HEK293 (cell line): ENCODE measurements at regions not wholly inside any gene's neighbourhood (a gene's known extent, or its start where the extent isn't known, plus 50 kb on each side); places are given as distances from the start of the nearest gene placed in this dataset.

Source experiments
- CTCF ChIA-PET: fragments of 350-600 bp; formaldehyde crosslinking; extraction: SDS; loops from one replicate; lab custom pipeline; 2021; ENCODE audit warnings: antibody characterized with exemption; lab: Yijun Ruan, JAX
- POLR2A ChIA-PET: fragments of 300-600 bp; formaldehyde crosslinking; extraction: SDS; loops from one replicate; lab custom pipeline; 2020; ENCODE audit warnings: antibody characterized with exemption, inconsistent platforms; lab: Yijun Ruan, JAX
- H3K27ac ChIP-seq: fragments of 200-500 bp; sonication (Bioruptor generic); 2 replicates; pipeline ENCODE4 v1.5.1; 2014; ENCODE audit warnings: low read depth, low read length, control low read depth, inconsistent platforms; ENCODE audit errors: extremely low read depth
- H3K36me3 ChIP-seq, 2 experiments: fragments of 200-500 bp in 1 of 2; sonication (Bioruptor generic) in 1 of 2; 1 replicate in 1 of 2; 2 replicates in 1 of 2; pipeline ENCODE4 v1.5.1; 2014 to 2017; ENCODE audit warnings: inconsistent platforms in 2 of 2, low read length in 2 of 2; ENCODE audit not compliant: control insufficient read depth in 2 of 2, insufficient read depth in 1 of 2
- H3K4me1 ChIP-seq: fragments of 200-500 bp; sonication (Bioruptor generic); 2 replicates; pipeline ENCODE4 v1.5.1; 2014; ENCODE audit warnings: mild to moderate bottlenecking, low read length, inconsistent platforms; ENCODE audit not compliant: control insufficient read depth, insufficient read depth
- H3K4me3 ChIP-seq: 2 replicates; pipeline ENCODE4 v1.5.1; 2011; ENCODE audit warnings: low read depth, mild to moderate bottlenecking, control low read depth, low read length, moderate library complexity
- H3K9me3 ChIP-seq: fragments of 200-500 bp; sonication (Bioruptor generic); 2 replicates; pipeline ENCODE4 v1.5.1; 2014; ENCODE audit warnings: low read depth, low read length, inconsistent platforms; ENCODE audit not compliant: control insufficient read depth, insufficient read depth
- IKZF3 ChIP-seq: fragments of 450-650 bp; IDR thresholded peaks from 2 replicates; pipeline ENCODE4 v1.5.0; 2018; ENCODE audit warnings: missing biosample characterization, mild to moderate bottlenecking, missing genetic modification characterization, moderate library complexity
- PRDM10 ChIP-seq: fragments of 450-650 bp; formaldehyde crosslinking; IDR thresholded peaks from 2 replicates; pipeline ENCODE4 v1.5.1; 2016; ENCODE audit warnings: missing biosample characterization, missing genetic modification characterization
- YY1 ChIP-seq: fragments of 450-650 bp; formaldehyde crosslinking; IDR thresholded peaks from 2 replicates; pipeline ENCODE4 v1.5.1; 2018; ENCODE audit warnings: missing biosample characterization, missing genetic modification characterization
- ZNF146 ChIP-seq: fragments of 450-650 bp; formaldehyde crosslinking; IDR thresholded peaks from 2 replicates; pipeline ENCODE4 v1.5.1; 2016; ENCODE audit warnings: missing biosample characterization, missing genetic modification characterization
- ZNF169 ChIP-seq: fragments of 450-650 bp; formaldehyde crosslinking; IDR thresholded peaks from 2 replicates; pipeline ENCODE4 v1.5.1; 2016; ENCODE audit warnings: missing biosample characterization, missing genetic modification characterization
- ZNF184 ChIP-seq: fragments of 450-650 bp; IDR thresholded peaks from 2 replicates; pipeline ENCODE4 v1.5.1; 2018; ENCODE audit warnings: missing biosample characterization, mild to moderate bottlenecking, missing genetic modification characterization
- ZNF202 ChIP-seq: fragments of 450-650 bp; formaldehyde crosslinking; IDR thresholded peaks from 2 replicates; pipeline ENCODE4 v1.5.1; 2016; ENCODE audit warnings: missing biosample characterization, missing genetic modification characterization, borderline replicate concordance
- ZNF335 ChIP-seq: fragments of 450-650 bp; formaldehyde crosslinking; conservative IDR thresholded peaks from 2 replicates; pipeline ENCODE4 v1.5.1; 2016; ENCODE audit warnings: missing biosample characterization, missing genetic modification characterization
- ZNF366 ChIP-seq: fragments of 450-650 bp; formaldehyde crosslinking; conservative IDR thresholded peaks from 2 replicates; pipeline ENCODE4 v1.5.1; 2016; ENCODE audit warnings: missing biosample characterization, missing genetic modification characterization
- ZNF488 ChIP-seq: fragments of 450-650 bp; formaldehyde crosslinking; IDR thresholded peaks from 2 replicates; pipeline ENCODE4 v1.5.1; 2016; ENCODE audit warnings: missing biosample characterization, missing genetic modification characterization
- ZNF660 ChIP-seq: fragments of 450-650 bp; IDR thresholded peaks from 2 replicates; pipeline ENCODE4 v1.5.1; 2018; ENCODE audit warnings: missing biosample characterization, mild to moderate bottlenecking, missing genetic modification characterization
- TF ChIP-seq, protein P1 (sequence below): fragments of 450-650 bp; formaldehyde crosslinking; IDR thresholded peaks from 2 replicates; pipeline ENCODE4 v1.5.1; 2016; ENCODE audit warnings: missing biosample characterization, missing genetic modification characterization
- TF ChIP-seq, protein P2 (sequence below): fragments of 450-650 bp; formaldehyde crosslinking; IDR thresholded peaks from 2 replicates; pipeline ENCODE4 v1.5.1; 2016; ENCODE audit warnings: missing biosample characterization, missing genetic modification characterization

- TF ChIP-seq, protein P1, sequence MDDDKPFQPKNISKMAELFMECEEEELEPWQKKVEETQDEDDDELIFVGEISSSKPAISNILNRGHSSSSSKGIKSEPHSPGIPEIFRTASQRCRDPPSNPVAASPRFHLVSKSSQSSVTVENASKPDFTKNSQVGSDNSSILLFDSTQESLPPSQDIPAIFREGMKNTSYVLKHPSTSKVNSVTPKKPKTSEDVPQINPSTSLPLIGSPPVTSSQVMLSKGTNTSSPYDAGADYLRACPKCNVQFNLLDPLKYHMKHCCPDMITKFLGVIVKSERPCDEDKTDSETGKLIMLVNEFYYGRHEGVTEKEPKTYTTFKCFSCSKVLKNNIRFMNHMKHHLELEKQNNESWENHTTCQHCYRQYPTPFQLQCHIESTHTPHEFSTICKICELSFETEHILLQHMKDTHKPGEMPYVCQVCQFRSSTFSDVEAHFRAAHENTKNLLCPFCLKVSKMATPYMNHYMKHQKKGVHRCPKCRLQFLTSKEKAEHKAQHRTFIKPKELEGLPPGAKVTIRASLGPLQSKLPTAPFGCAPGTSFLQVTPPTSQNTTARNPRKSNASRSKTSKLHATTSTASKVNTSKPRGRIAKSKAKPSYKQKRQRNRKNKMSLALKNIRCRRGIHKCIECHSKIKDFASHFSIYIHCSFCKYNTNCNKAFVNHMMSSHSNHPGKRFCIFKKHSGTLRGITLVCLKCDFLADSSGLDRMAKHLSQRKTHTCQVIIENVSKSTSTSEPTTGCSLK: no peak
- TF ChIP-seq ZNF660 (tag by site-specific recombination): no peak
Measured at GRCh38 chr4:182107931-182108330, 135.3 kb upstream of the TENM3 start (continued).

- ChIA-PET CTCF (no interaction called here), POLR2A (no interaction called here)
- Histone ChIP-seq H3K27ac (no peak overlapping the region), H3K4me3 (no peak overlapping the region), H3K9me3 (no peaks in the 10 kb centered on the region), H3K4me1 (no peaks in the 10 kb centered on the region), H3K36me3 (no peaks in the 10 kb centered on the region)
- TF ChIP-seq YY1 (tag by site-specific recombination): no peak
- no peak for TF ChIP-seq ZNF488 (tag by site-specific recombination)
- TF ChIP-seq ZNF169: no peak
- TF ChIP-seq IKZF3: no peak
- no peak for TF ChIP-seq ZNF366 (tag by site-specific recombination)
Measured at GRCh38 chr4:182111586-182111985, 131.6 kb upstream of the TENM3 start.

DNA sequence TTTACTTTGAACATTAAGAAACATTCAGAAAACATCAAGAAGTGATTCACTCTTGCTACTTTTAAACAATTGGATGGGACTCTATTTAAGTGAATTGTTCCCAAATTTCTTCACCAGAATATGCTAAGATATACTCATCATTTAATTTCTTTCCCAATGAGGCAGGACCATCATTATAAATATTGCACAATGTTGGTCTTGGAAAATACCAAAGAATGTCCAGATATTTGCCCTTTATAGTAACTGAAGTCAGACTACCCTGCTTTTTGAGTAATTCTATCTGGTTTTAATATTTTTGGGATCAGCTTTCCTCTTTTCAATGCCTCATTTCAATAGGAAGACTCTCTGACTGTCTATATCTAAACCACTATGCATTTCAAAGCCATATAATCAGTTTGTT is 129.4 kb upstream of the TENM3 start:
- POLR2A ChIA-PET: no interaction called here

GRCh38 chr4:182124359-182124758 is 118.8 kb upstream of the TENM3 start:
- H3K4me3 ChIP-seq: no peak overlapping the region
- no peak overlapping the region for H3K27ac ChIP-seq
- no peaks in the 10 kb centered on the region for H3K4me1 ChIP-seq
- TF ChIP-seq ZNF184 (tag by site-specific recombination) (no peak), ZNF335 (tag by site-specific recombination) (no peak)
- TF ChIP-seq, protein P2, sequence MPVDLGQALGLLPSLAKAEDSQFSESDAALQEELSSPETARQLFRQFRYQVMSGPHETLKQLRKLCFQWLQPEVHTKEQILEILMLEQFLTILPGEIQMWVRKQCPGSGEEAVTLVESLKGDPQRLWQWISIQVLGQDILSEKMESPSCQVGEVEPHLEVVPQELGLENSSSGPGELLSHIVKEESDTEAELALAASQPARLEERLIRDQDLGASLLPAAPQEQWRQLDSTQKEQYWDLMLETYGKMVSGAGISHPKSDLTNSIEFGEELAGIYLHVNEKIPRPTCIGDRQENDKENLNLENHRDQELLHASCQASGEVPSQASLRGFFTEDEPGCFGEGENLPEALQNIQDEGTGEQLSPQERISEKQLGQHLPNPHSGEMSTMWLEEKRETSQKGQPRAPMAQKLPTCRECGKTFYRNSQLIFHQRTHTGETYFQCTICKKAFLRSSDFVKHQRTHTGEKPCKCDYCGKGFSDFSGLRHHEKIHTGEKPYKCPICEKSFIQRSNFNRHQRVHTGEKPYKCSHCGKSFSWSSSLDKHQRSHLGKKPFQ (tag by site-specific recombination): no peak
- no peaks in the 10 kb centered on the region for H3K36me3 ChIP-seq
- no peaks in the 10 kb centered on the region for H3K9me3 ChIP-seq
- ChIA-PET CTCF (no interaction called here), POLR2A (no interaction called here)

More for the DNA sequence above, 129.4 kb upstream of the TENM3 start:
- Histone ChIP-seq H3K4me1 (no peaks in the 10 kb centered on the region), H3K9me3 (no peaks in the 10 kb centered on the region), H3K27ac (no peak overlapping the region), H3K4me3 (no peak overlapping the region), H3K36me3 (no peaks in the 10 kb centered on the region)
- CTCF ChIA-PET: no interaction called here
- TF ChIP-seq ZNF146 (no peak), ZNF202 (no peak), PRDM10 (no peak)
